ENCODE measurements at regions not wholly inside any gene's neighbourhood (a gene's known extent, or its start where the extent isn't known, plus 50 kb on each side); places are given as distances from the start of the nearest gene placed in this dataset.

GRCh38 chr2:104650405-104650996 is 203.4 kb upstream of the POU3F3 start:
- in situ Hi-C loops (cut with HindIII; ENCODE audit: low pct_unique_long_range_greater_than_20kb, low sequenced_read_pairs), result no loop called here
- DNase-seq (ENCODE audit: low read depth in 1 of 2, low spot score in 1 of 2), result no peak

GRCh38 chr2:104654811-104655210 is 199.1 kb upstream of the POU3F3 start:
- no peak for TF ChIP-seq JUND (IDR thresholded peaks at IDR 0.05; ENCODE audit: low read depth)
- no peak for DNase-seq (ENCODE audit: low read depth in 1 of 2, low spot score in 1 of 2)
- in situ Hi-C loops (cut with HindIII; ENCODE audit: low pct_unique_long_range_greater_than_20kb, low sequenced_read_pairs), result no loop called here

More at GRCh38 chr2:104650405-104650996, 203.4 kb upstream of the POU3F3 start:
- no peak for TF ChIP-seq JUND (IDR thresholded peaks at IDR 0.05; ENCODE audit: low read depth)

GRCh38 chr2:104656571-104657163 is 197.2 kb upstream of the POU3F3 start:
- in situ Hi-C loops (cut with HindIII; ENCODE audit: low pct_unique_long_range_greater_than_20kb, low sequenced_read_pairs), result no loop called here
- no peak for DNase-seq (ENCODE audit: low read depth in 1 of 2, low spot score in 1 of 2)
- TF ChIP-seq JUND (IDR thresholded peaks at IDR 0.05; ENCODE audit: low read depth), result no peak

- TF ChIP-seq JUND (IDR thresholded peaks at IDR 0.05; ENCODE audit: low read depth), result no peak
- in situ Hi-C loops (cut with HindIII; ENCODE audit: low pct_unique_long_range_greater_than_20kb, low sequenced_read_pairs), result no loop called here
- peak in 1 of 2 experiments; percentile 15 for DNase-seq (ENCODE audit: low read depth in 1 of 2, low spot score in 1 of 2)
These were observed 195.6 kb upstream of the POU3F3 start for GRCh38 chr2:104658144-104658835.

GRCh38 chr2:104658904-104659591 is 194.9 kb upstream of the POU3F3 start:
- TF ChIP-seq JUND (IDR thresholded peaks at IDR 0.05; ENCODE audit: low read depth), result no peak
- in situ Hi-C loops (cut with HindIII; ENCODE audit: low pct_unique_long_range_greater_than_20kb, low sequenced_read_pairs), result no loop called here
- DNase-seq (ENCODE audit: low read depth in 1 of 2, low spot score in 1 of 2), result no peak

GRCh38 chr2:104660991-104661390 is 192.9 kb upstream of the POU3F3 start:
- in situ Hi-C loops (cut with HindIII; ENCODE audit: low pct_unique_long_range_greater_than_20kb, low sequenced_read_pairs), result no loop called here
- DNase-seq (ENCODE audit: low read depth in 1 of 2, low spot score in 1 of 2), result no peak
- TF ChIP-seq JUND (IDR thresholded peaks at IDR 0.05; ENCODE audit: low read depth), result no peak

GRCh38 chr2:104664672-104665071 is 189.2 kb upstream of the POU3F3 start:
- no peak for DNase-seq (ENCODE audit: low read depth in 1 of 2, low spot score in 1 of 2)
- in situ Hi-C loops (cut with HindIII; ENCODE audit: low pct_unique_long_range_greater_than_20kb, low sequenced_read_pairs), result no loop called here
- no peak for TF ChIP-seq JUND (IDR thresholded peaks at IDR 0.05; ENCODE audit: low read depth)

GRCh38 chr2:104668631-104669030 is 185.3 kb upstream of the POU3F3 start:
- in situ Hi-C loops (cut with HindIII; ENCODE audit: low pct_unique_long_range_greater_than_20kb, low sequenced_read_pairs), result no loop called here
- no peak for DNase-seq (ENCODE audit: low read depth in 1 of 2, low spot score in 1 of 2)
- TF ChIP-seq JUND (IDR thresholded peaks at IDR 0.05; ENCODE audit: low read depth), result no peak

- no peak for DNase-seq (ENCODE audit: low read depth in 1 of 2, low spot score in 1 of 2)
- in situ Hi-C loops (cut with HindIII; ENCODE audit: low pct_unique_long_range_greater_than_20kb, low sequenced_read_pairs), result no loop called here
- no peak for TF ChIP-seq JUND (IDR thresholded peaks at IDR 0.05; ENCODE audit: low read depth)
These were observed 180.7 kb upstream of the POU3F3 start for GRCh38 chr2:104673225-104673624.

GRCh38 chr2:104678181-104678580 is 175.7 kb upstream of the POU3F3 start:
- no peak for DNase-seq (ENCODE audit: low read depth in 1 of 2, low spot score in 1 of 2)
- TF ChIP-seq JUND (IDR thresholded peaks at IDR 0.05; ENCODE audit: low read depth), result no peak
- in situ Hi-C loops (cut with HindIII; ENCODE audit: low pct_unique_long_range_greater_than_20kb, low sequenced_read_pairs), result no loop called here

- DNase-seq (ENCODE audit: low read depth in 1 of 2, low spot score in 1 of 2), result no peak
- TF ChIP-seq JUND (IDR thresholded peaks at IDR 0.05; ENCODE audit: low read depth), result no peak
These were observed 168.3 kb upstream of the POU3F3 start for GRCh38 chr2:104685591-104685990.

GRCh38 chr2:104687147-104687546 is 166.8 kb upstream of the POU3F3 start:
- in situ Hi-C loops (cut with HindIII; ENCODE audit: low pct_unique_long_range_greater_than_20kb, low sequenced_read_pairs), result no loop called here
- no peak for DNase-seq (ENCODE audit: low read depth in 1 of 2, low spot score in 1 of 2)
- no peak for TF ChIP-seq JUND (IDR thresholded peaks at IDR 0.05; ENCODE audit: low read depth)

More at GRCh38 chr2:104685591-104685990, 168.3 kb upstream of the POU3F3 start:
- in situ Hi-C loops (cut with HindIII; ENCODE audit: low pct_unique_long_range_greater_than_20kb, low sequenced_read_pairs), result no loop called here
